GM18499 (cell line): ENCODE measurements at regions not wholly inside any gene's neighbourhood (a gene's known extent, or its start where the extent isn't known, plus 50 kb on each side); places are given as distances from the start of the nearest gene placed in this dataset.

Experiments
- ATAC-seq: cut with Tn5 transposase; IDR thresholded peaks from one replicate; pipeline ENCODE4 v1.9.1; 2021; ENCODE audit warnings: moderate number of reproducible peaks; ENCODE audit not compliant: insufficient read depth, unreplicated experiment

- ATAC-seq: no peak
Observed at GRCh38 chr4:123952530-123953274, 556.1 kb downstream of the SPRY1 start.

- no peak for ATAC-seq
Observed at GRCh38 chr4:123953566-123953965, 557.0 kb downstream of the SPRY1 start.

- no peak for ATAC-seq
Observed at GRCh38 chr4:123954220-123954619, 557.6 kb downstream of the SPRY1 start.

GRCh38 chr4:123955167-123955800 is 558.7 kb downstream of the SPRY1 start:
- no peak for ATAC-seq

GRCh38 chr4:123956204-123956603 is 559.6 kb downstream of the SPRY1 start:
- no peak for ATAC-seq

- no peak for ATAC-seq
Observed at GRCh38 chr4:123966990-123967769, 570.6 kb downstream of the SPRY1 start.

- ATAC-seq: no peak
Observed at GRCh38 chr4:123972031-123972430, 575.4 kb downstream of the SPRY1 start.

GRCh38 chr4:123974386-123975149 is 578.0 kb downstream of the SPRY1 start:
- ATAC-seq: no peak

- no peak for ATAC-seq
Observed at GRCh38 chr4:123976285-123976684, 579.7 kb downstream of the SPRY1 start.

- no peak for ATAC-seq
Observed at GRCh38 chr4:123976819-123977218, 580.2 kb downstream of the SPRY1 start.

GRCh38 chr4:123977641-123978081 is 581.1 kb downstream of the SPRY1 start:
- no peak for ATAC-seq

- no peak for ATAC-seq
Observed at GRCh38 chr4:123978637-123979036, 582.0 kb downstream of the SPRY1 start.

- ATAC-seq: no peak
Observed at GRCh38 chr4:123980736-123981300, 584.2 kb downstream of the SPRY1 start.

- no peak for ATAC-seq
Observed at GRCh38 chr4:123984886-123985285, 588.3 kb downstream of the SPRY1 start.

GRCh38 chr4:123986268-123986798 is 589.7 kb downstream of the SPRY1 start:
- ATAC-seq: no peak

GRCh38 chr4:123987408-123987807 is 590.8 kb downstream of the SPRY1 start:
- no peak for ATAC-seq

GRCh38 chr4:123990310-123990870 is 593.8 kb downstream of the SPRY1 start:
- no peak for ATAC-seq

GRCh38 chr4:123994917-123995316 is 598.3 kb downstream of the SPRY1 start:
- no peak for ATAC-seq

GRCh38 chr4:123995936-123996335 is 599.3 kb downstream of the SPRY1 start:
- no peak for ATAC-seq
